ENCODE measurements at regions not wholly inside any gene's neighbourhood (a gene's known extent, or its start where the extent isn't known, plus 50 kb on each side); places are given as distances from the start of the nearest gene placed in this dataset.

- TF ChIP-seq CTCF (conservative IDR thresholded peaks at IDR 0.05; ENCODE audit: low read depth, low read length): no peak
- no peak for TF ChIP-seq EZH2 (IDR thresholded peaks at IDR 0.05; ENCODE audit: borderline replicate concordance, low read depth, low read length, poor library complexity, severe bottlenecking)
These were observed 822.7 kb upstream of the SEMA6D start for GRCh38 chr15:46894644-46895043.
